ENCODE measurements at regions not wholly inside any gene's neighbourhood (a gene's known extent, or its start where the extent isn't known, plus 50 kb on each side); places are given as distances from the start of the nearest gene placed in this dataset.
"Not testable (repeated sequence)": the region's sequence is repeated elsewhere in the genome, so short reads cannot be mapped to it uniquely, and the experiment has no call there.

GRCh38 chr5:136458481-136458880, 93.1 kb upstream of the TRPC7 start:
- TF ChIP-seq, protein P1, sequence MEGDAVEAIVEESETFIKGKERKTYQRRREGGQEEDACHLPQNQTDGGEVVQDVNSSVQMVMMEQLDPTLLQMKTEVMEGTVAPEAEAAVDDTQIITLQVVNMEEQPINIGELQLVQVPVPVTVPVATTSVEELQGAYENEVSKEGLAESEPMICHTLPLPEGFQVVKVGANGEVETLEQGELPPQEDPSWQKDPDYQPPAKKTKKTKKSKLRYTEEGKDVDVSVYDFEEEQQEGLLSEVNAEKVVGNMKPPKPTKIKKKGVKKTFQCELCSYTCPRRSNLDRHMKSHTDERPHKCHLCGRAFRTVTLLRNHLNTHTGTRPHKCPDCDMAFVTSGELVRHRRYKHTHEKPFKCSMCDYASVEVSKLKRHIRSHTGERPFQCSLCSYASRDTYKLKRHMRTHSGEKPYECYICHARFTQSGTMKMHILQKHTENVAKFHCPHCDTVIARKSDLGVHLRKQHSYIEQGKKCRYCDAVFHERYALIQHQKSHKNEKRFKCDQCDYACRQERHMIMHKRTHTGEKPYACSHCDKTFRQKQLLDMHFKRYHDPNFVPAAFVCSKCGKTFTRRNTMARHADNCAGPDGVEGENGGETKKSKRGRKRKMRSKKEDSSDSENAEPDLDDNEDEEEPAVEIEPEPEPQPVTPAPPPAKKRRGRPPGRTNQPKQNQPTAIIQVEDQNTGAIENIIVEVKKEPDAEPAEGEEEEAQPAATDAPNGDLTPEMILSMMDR (IDR thresholded peaks at IDR 0.05): no peak
- TF ChIP-seq POLR2A (IDR thresholded peaks at IDR 0.05): no peak
- WGBS, 2 donors: 95 to 97% methylated on average over 1 of the region's 1 CpG
- DNase-seq (ENCODE audit: low spot score in 2 of 2): no peak
- intact Hi-C loops (cut with DNase I; ENCODE audit: low total_unique reads): no loop called here
- H3K4me3 ChIP-seq (ENCODE audit: low read depth, poor library complexity, severe bottlenecking): no peak overlapping the region

- no peak for DNase-seq (ENCODE audit: low spot score in 2 of 2)
- TF ChIP-seq, protein P1 (IDR thresholded peaks at IDR 0.05): no peak
- no peak for TF ChIP-seq POLR2A (IDR thresholded peaks at IDR 0.05)
- intact Hi-C loops (cut with DNase I; ENCODE audit: low total_unique reads): no loop called here
- WGBS, 2 donors: 33 to 43% methylated on average over 2 of the region's 2 CpGs
- H3K4me3 ChIP-seq (ENCODE audit: low read depth, poor library complexity, severe bottlenecking): no peak overlapping the region
These were observed 92.2 kb upstream of the TRPC7 start for GRCh38 chr5:136457390-136458013.

DNA sequence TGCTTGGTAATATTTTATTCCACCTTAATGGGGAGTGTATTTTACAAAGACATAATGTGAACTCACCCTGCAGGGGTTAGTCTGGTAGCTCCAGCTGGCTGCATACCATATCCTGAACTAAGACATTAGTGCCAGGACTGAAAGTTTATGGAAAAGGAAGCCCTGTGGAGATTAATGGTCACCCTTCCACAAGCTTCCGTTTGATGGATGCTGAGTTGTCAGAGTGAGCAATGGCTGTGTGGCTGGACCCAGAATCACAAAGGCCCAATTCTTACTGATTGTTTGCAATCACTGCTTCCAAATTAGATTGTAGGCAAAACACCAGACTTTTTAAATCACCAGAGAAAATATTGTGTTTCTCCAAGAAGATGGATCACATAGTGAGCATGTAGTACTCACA, 90.1 kb upstream of the TRPC7 start:
- DNase-seq (ENCODE audit: low spot score in 2 of 2): no peak
- H3K4me3 ChIP-seq (ENCODE audit: low read depth, poor library complexity, severe bottlenecking): no peak overlapping the region
- 52 to 61% methylated on average over 1 of the region's 1 CpG for WGBS, 2 donors
- intact Hi-C loops (cut with DNase I; ENCODE audit: low total_unique reads): no loop called here
- no peak for TF ChIP-seq POLR2A (IDR thresholded peaks at IDR 0.05)
- TF ChIP-seq, protein P1 (IDR thresholded peaks at IDR 0.05): no peak

DNA sequence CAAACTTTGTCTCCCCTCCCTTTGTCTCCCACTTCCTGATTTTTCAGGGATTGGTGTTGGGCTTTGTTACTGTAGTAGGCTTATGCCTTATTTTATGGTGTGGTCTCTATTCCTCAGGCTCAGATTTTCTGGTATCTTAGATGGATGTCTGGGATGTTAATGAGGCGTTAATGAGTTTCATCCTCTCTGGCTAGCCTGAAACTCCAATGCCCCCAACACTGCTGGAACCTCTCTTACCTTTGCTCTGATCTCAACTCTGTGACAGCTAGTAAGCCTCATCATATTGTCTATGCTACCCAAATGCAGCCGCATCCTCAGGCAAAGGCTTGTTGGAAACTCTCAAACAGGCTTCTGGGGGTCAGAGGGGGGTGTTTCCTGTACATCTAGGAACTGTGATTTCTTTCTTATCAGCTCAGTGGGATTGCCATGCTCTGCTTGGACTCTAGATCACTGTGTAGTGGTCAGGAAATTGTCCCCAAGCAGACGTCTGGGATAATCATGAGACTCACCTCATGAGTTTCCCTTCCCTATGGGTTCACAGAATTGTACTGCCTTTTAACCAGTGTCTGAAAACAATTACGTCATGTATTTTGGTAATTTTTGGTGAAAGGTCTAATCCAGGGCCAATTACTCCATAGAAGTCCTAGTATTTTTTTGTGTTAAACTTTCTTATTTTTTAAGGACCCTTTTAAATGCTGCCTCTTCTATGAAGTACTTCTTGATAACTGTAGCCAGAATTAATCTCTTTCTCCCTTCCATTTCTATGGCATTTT, 88.8 kb upstream of the TRPC7 start:
- WGBS, 2 donors: 75 to 83% methylated on average over 4 of the region's 4 CpGs
- intact Hi-C loops (cut with DNase I; ENCODE audit: low total_unique reads): no loop called here
- no peak for DNase-seq (ENCODE audit: low spot score in 2 of 2)
- no peak overlapping the region for H3K4me3 ChIP-seq (ENCODE audit: low read depth, poor library complexity, severe bottlenecking)
- no peak for TF ChIP-seq POLR2A (IDR thresholded peaks at IDR 0.05)
- TF ChIP-seq, protein P1 (IDR thresholded peaks at IDR 0.05): no peak

- intact Hi-C loops (cut with DNase I; ENCODE audit: low total_unique reads): no loop called here
- TF ChIP-seq POLR2A (IDR thresholded peaks at IDR 0.05): no peak
- TF ChIP-seq, protein P1 (IDR thresholded peaks at IDR 0.05): no peak
- H3K4me3 ChIP-seq (ENCODE audit: low read depth, poor library complexity, severe bottlenecking): no peak overlapping the region
- no peak for DNase-seq (ENCODE audit: low spot score in 2 of 2)
These were observed 87.9 kb upstream of the TRPC7 start for GRCh38 chr5:136453199-136453598.

DNA sequence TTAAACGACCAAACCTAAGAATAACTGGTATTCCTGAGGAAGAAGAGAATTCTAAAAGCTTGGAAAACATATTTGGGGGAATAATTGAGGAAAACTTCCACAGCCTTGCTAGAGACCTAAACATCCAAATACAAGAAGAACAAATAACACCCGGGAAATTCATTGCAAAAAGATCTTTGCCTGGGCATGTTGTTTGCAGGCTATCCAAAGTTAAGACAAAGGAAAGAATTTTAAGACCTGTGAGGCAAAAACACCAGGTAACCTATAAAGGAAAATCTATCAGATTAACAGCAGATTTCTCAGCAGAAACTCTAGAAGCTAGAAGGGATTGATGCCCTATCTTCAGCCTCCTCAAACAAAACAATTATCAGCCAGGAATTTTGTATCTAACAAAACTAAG, 82.2 kb upstream of the TRPC7 start:
- DNase-seq (ENCODE audit: low spot score in 2 of 2); intact Hi-C loops (cut with DNase I; ENCODE audit: low total_unique reads); H3K4me3 ChIP-seq (ENCODE audit: low read depth, poor library complexity, severe bottlenecking): not testable (repeated sequence)
- 59 to 61% methylated on average over 2 of the region's 2 CpGs for WGBS, 2 donors

All from lower leg skin (tissue), 4 donors.